ENCODE measurements at regions not wholly inside any gene's neighbourhood (a gene's known extent, or its start where the extent isn't known, plus 50 kb on each side); places are given as distances from the start of the nearest gene placed in this dataset.

DNA sequence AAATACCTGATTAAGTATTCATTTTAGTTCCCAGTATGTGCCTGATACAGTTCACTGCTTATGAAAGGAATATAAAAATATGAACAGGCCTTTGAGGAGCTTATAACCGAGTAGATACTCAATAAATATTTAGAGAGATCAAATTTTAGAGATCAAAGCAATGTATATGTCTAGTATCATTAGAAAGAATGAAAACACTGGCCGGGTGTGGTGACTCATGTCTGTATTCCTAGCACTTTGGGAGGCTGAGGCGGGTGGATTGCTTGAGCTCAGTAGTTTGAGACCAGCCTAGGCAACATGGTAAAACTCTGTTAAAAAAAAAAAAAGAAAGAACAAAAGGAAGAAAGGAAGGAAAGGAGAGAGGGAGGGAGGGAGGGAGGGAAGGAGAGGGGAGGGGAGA, 113.2 kb upstream of the EEA1 start:
- dilution Hi-C loops (cut with HindIII; ENCODE audit: low sequenced_read_pairs, unreplicated experiment) (no loop called here), intact Hi-C loops (cut with micrococcal nuclease) (no loop called here), in situ Hi-C loops (cut with MboI; ENCODE audit: low sequenced_read_pairs) (no loop called here)
- H3K56ac ChIP-seq (ENCODE audit: extremely low read depth, insufficient read depth, low read length) = no peak overlapping the region
- H3K4me3 ChIP-seq (ENCODE audit: insufficient read depth, low read depth, low read length) = no peak overlapping the region
- ATAC-seq (ENCODE audit: low read depth) (peak; percentile 85), DNase-seq (peak; percentile 60)
- no peak overlapping the region for H3K9ac ChIP-seq (ENCODE audit: low read depth, low read length)
- no peak overlapping the region for H4K8ac ChIP-seq (ENCODE audit: low read depth in 2 of 2, low read length in 2 of 2)
- no peaks in the 10 kb centered on the region for H3K4me1 ChIP-seq (ENCODE audit: control insufficient read depth, insufficient read depth, low read length)
- no peaks in the 10 kb centered on the region for H4K20me1 ChIP-seq (ENCODE audit: insufficient read depth, low read length)
- no peak overlapping the region for H2BK120ac ChIP-seq (ENCODE audit: low read depth, low read length)
- no peak overlapping the region for H3K23ac ChIP-seq (ENCODE audit: low read depth, low read length)
- ChIA-PET POLR2A (ENCODE audit: unreplicated experiment) (no interaction called here), CTCF (interaction anchor here (0.6 to 0.7 kb wide), 2 partner anchors 46 to 393 kb away, joined by 3 to 4 read pairs; no protein-coding TSS in a partner anchor)
- H2BK20ac ChIP-seq (ENCODE audit: low read depth, low read length) = no peak overlapping the region
- H3K4ac ChIP-seq (ENCODE audit: low read depth, low read length) = no peak overlapping the region
- H2AK9ac ChIP-seq (replicated peaks; ENCODE audit: low read depth, low read length, poor library complexity) = no peak overlapping the region
- WGBS, 2 experiments (ENCODE audit: extremely low coverage in 2 of 2, insufficient read length in 1 of 2) = no CpG with 5 or more reads among the region's 3 CpGs
- H3K79me1 ChIP-seq (ENCODE audit: low read depth in 1 of 2, low read length in 2 of 2) = no peaks in the 10 kb centered on the region
- H2AK5ac ChIP-seq (ENCODE audit: low read depth, low read length) = 0 out of 2 replicates have a peak overlapping the region, but pooled peaks have one; percentile 2
- no TSS peak for BruUV-seq (replicated peaks)
- no peak overlapping the region for H2AFZ ChIP-seq (replicated peaks; ENCODE audit: low read length, poor library complexity)
- no peak overlapping the region for H2BK15ac ChIP-seq (ENCODE audit: low read depth, low read length)
- H3K36me3 ChIP-seq (ENCODE audit: control insufficient read depth, insufficient read depth, low read length) = no peaks in the 10 kb centered on the region
- H4K5ac ChIP-seq (ENCODE audit: low read depth, low read length) = no peak overlapping the region
- H3K27ac ChIP-seq (ENCODE audit: insufficient read depth, low read length) = no peak overlapping the region
- H3K9me3 ChIP-seq (ENCODE audit: control insufficient read depth, insufficient read depth, low read length) = no peaks in the 10 kb centered on the region; the same call in 1 of the 2 replicates
- no peak overlapping the region for H3K18ac ChIP-seq (ENCODE audit: low read depth, low read length)
- no peak overlapping the region for H3K4me2 ChIP-seq (ENCODE audit: low read depth, low read length)
- H4K91ac ChIP-seq (ENCODE audit: insufficient read depth, low read depth, low read length) = no peak overlapping the region
- H3K27me3 ChIP-seq (ENCODE audit: control insufficient read depth, insufficient read depth, low read length) = no peaks in the 10 kb centered on the region
- H3K14ac ChIP-seq (replicated peaks; ENCODE audit: low read depth, low read length) = 0 out of 2 replicates have a peak overlapping the region, but pooled peaks have one; percentile 2
- H2BK5ac ChIP-seq (ENCODE audit: low read depth, low read length, poor library complexity, severe bottlenecking) = no peak overlapping the region
- no peaks in the 10 kb centered on the region for H3K9me1 ChIP-seq (ENCODE audit: insufficient read depth, low read length)
- no peak for TF ChIP-seq CHD1 (IDR thresholded peaks at IDR 0.05; ENCODE audit: low read depth, low read length)
- TF ChIP-seq FOS (IDR thresholded peaks at IDR 0.05; ENCODE audit: low read depth, low read length) = 0 out of 2 replicates have a peak, but pooled peaks have one; percentile 33
- no peak for TF ChIP-seq RAD21 (IDR thresholded peaks at IDR 0.05; ENCODE audit: low read length)

All from IMR-90 (cell line).